GM12892 (cell line): ENCODE measurements at regions not wholly inside any gene's neighbourhood (a gene's known extent, or its start where the extent isn't known, plus 50 kb on each side); places are given as distances from the start of the nearest gene placed in this dataset.

Source experiments
- POLR2A ChIP-seq: IDR thresholded peaks from 2 replicates; pipeline ENCODE4 v1.6.1; 2011; ENCODE audit warnings: low read depth, low read length, control low read depth
- POLR2AphosphoS5 ChIP-seq: IDR thresholded peaks from 2 replicates; pipeline ENCODE4 v1.6.1; 2011; ENCODE audit warnings: low read depth, low read length, control low read depth
- TAF1 ChIP-seq: IDR thresholded peaks from 2 replicates; pipeline ENCODE4 v1.6.1; 2011; ENCODE audit warnings: low read depth, mild to moderate bottlenecking, control low read depth, low read length, borderline replicate concordance

DNA sequence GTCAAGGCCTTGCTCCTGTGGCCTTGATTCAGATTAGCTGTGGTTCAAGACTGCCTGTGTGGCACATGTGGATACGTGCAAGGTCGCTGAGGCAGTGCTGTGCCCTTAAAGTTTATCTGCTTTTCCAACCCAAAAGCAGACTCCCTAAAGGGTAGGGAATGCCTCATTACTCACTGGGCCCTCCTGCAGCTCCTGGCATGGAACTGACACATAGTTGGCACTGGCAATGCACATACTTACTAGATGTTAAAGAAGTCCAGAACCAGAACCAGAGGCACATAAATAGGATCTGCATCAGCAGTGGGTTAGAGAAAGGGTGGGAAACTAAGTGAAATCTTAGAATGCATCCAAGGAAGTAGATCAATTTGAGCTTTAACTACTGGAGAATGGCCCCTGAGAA, 90.6 kb upstream of the MLN start:
- TF ChIP-seq POLR2AphosphoS5 (no peak), TAF1 (no peak), POLR2A (no peak)
